HT1080 (cell line): ENCODE measurements at regions not wholly inside any gene's neighbourhood (a gene's known extent, or its start where the extent isn't known, plus 50 kb on each side); places are given as distances from the start of the nearest gene placed in this dataset.
"Not testable (repeated sequence)": the region's sequence is repeated elsewhere in the genome, so short reads cannot be mapped to it uniquely, and the experiment has no call there.

Experiments
- DNase-seq: peaks from one replicate; pipeline ENCODE4 v3.0.0-alpha.2; 2015; ENCODE audit warnings: low read depth

GRCh38 chr11:96508861-96509260 is 119.0 kb downstream of the JRKL start:
- DNase-seq, result no peak

- DNase-seq, result no peak
Observed at GRCh38 chr11:96520939-96521338, 131.1 kb downstream of the JRKL start.

DNA sequence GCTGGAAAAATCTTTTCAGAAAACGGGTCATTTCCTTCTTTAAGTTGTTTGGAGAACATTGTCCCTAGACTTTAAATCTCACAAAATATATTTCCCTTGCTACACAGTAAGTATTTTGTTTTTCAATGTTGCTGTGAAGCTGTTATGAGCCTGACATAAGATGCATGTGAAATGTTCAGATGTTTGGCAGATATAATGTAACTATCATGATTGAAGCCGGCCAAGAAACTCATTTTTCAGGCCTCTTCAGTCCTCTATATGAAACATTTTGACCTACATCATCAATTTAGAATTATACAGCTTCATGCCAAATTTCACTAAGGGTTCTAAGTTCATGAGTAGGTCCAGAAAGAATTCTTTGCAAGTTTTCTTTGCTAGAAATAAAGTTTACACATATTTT is 133.8 kb downstream of the JRKL start:
- no peak for DNase-seq

GRCh38 chr11:96524475-96524874 is 134.7 kb downstream of the JRKL start:
- DNase-seq, result peak; percentile 6

DNA sequence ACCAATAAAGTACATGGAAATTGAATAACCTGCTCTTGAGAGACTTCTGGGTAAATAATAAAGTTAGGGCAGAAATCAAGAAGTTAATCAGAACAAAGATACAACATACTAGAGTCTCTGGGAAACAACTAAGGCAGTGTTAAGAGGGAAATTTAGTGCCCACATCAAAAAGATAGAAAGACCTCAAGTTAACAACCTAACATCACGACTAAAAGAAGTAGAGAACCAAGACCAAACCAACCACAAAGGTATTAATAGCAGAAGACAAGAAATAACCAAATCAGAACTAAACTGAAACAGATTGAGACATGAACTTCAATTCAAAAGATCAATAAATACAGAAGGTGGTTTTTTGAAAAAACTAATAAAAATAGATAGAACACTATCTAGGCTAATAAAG is 140.7 kb downstream of the JRKL start:
- DNase-seq, result no peak

- DNase-seq, result no peak
Observed at GRCh38 chr11:96538104-96538503, 148.3 kb downstream of the JRKL start.

DNA sequence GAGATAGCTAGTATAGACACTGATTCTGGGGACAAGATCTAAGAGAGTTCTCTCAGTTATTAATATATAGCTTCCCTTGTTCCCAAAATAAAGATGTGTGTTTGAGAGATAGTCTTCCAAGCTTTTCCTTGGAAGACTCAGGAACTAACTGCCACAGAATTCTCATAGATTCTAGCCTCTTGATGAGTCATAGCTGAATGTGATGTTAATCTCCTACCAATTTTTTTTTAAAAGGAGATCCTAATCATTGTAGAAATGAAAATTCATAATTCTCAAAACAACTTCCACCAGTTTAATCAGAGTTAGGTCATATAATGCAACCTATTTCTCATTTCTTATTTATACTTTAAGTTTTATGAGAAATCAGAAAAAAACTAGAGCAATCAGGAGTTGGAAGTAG is 148.8 kb downstream of the JRKL start:
- DNase-seq, result peak; percentile 25

DNA sequence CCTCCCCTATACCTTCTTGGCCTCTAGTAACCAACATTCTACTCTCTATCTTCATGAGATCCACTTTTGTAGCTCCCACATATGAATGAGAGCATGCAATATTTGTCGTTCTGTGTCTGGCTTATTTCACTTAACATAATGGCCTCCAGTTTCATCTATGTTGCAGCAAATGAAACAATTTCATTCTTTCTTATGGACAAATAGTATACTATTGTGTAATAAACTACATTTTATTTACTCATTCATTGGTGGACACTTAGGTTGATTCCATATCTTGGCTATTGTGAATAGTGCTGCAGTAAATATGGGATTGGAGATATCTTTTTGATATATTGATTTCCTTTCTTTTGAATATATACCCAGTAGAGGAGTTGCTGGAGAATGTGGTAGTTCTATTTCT is 151.1 kb downstream of the JRKL start:
- DNase-seq, result no peak

DNA sequence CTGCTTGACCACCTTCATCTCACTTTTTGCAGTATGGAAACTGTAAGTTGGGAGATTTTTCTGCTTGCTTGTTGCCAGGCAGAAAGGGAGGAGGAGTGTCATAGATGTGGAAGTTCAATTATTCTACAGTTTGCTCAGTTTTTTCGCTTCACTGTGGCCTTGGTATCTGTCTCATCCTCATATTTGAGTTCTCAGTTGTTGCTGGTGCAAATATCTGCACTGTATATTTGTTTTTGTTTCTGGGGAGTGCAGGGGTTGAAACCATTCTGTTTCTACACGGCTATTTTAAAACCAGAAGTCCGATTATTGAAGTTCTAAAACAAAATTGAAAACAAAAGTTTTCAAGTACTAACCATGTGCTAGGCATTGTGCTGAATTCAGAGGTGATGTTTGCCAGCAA is 153.4 kb downstream of the JRKL start:
- no peak for DNase-seq

DNA sequence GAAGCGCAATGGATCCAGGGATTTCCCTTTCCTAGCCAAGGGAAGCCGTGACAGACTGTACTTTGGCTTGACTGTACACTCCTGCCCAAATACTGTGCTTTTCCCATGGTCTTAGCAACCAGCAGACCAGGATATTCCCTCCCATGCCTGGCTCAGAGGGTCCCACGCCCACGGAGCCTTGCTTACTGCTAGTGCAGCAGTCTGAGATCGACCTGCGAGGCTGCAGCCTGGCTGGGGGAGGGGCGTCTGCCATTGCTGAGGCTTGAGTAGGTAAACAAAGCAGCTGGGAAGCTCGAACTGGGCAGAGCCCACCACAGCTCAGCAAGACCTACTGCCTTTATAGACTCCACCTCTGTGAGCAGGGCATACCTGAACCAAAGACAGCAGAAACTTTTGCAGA is 155.4 kb downstream of the JRKL start:
- not testable (repeated sequence) for DNase-seq

DNA sequence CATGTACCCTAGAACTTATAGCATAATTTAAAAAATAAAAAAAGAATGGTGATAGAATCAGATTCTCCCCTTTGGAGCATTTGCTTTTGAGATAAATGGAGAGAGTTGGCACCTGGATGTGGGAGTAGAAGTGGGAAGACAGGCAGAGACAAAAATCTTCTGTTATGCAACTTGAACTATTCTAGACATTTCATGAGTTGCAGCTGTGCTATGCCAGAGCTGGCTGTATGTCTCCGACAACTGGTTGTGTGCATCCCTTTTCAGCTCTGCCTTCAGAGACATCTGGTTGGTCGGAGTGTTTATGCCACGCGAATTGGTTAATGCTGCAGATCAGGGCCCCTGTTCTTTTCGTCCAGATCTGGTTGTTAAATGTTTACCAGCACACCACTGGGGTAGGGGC is 161.3 kb downstream of the JRKL start:
- no peak for DNase-seq

- DNase-seq, result no peak
Observed at GRCh38 chr11:96554236-96554820, 164.5 kb downstream of the JRKL start.

DNA sequence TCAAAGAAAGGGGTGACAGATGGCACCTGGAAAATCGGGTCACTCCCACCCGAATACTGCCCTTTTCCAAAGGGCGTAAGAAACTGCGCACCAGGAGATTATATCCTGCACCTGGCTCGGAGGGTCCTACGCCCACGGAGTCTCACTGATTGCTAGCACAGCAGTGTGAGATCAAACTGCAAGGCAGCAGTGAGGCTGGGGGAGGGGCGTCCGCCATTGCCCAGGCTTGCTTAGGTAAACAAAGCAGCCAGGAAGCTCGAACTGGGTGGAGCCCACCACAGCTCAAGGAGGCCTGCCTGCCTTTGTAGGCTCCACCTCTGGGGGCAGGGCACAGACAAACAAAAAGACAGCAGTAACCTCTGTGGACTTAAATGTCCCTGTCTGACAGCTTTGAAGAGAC is 166.0 kb downstream of the JRKL start:
- DNase-seq, result not testable (repeated sequence)

- not testable (repeated sequence) for DNase-seq
Observed at GRCh38 chr11:96560727-96561126, 170.9 kb downstream of the JRKL start.

DNA sequence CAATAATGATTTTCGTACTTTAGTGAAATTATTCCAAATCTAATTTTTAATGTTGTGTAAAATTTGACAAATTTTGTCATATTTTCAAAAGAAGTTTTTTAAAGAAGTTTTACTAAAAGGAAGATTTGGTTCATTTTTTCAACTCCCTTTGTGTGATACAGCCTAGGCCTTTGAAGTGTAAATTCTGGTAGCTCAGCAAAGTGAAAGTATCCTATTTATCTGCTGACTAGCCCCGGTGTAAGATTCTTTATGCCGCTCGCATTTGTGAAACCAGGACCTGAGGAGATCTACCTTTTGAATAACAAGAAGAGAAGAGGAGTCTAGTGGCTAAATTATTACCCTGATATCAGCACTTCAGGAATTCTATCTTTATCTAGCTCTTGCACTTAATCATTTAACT is 177.4 kb downstream of the JRKL start:
- DNase-seq, result no peak

DNA sequence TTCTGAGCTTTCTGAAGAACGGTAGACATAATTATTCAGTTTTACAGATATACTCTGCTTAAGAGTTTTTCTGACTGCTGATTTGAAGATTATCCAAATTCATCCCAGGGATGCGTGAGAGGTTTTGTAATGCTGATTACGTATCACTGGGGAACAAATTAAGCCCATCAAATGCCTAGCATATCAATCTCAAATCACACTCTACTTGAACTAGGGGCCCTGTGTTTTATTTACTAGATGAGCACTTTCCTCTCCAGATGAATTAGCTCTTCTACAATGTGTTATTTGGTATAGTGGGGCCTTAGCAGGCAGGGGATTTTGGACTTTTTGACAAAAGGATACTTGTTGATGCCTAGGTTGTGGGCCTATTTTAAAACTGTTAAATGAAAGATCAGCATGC is 177.9 kb downstream of the JRKL start:
- no peak for DNase-seq

- DNase-seq, result no peak
Observed at GRCh38 chr11:96576383-96576782, 186.6 kb downstream of the JRKL start.

DNA sequence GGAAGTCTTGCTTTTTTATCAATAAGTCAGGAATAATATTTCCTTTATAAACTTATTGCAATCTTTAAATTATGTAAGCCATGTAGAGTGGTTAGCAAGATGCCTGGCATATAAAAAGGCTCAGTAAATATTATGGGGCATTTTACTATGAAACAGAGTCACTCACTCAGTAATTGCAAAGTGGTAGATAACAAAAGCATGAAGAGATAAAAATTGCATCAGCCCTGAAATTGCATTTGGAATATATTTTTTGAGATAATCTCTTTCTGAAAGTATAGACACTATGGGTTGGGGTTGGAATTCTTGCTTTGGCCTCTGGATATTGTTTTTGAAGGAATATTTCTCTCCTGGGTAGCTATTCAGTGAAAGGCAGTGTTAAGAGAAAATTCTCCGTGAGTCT is 188.6 kb downstream of the JRKL start:
- no peak for DNase-seq

DNA sequence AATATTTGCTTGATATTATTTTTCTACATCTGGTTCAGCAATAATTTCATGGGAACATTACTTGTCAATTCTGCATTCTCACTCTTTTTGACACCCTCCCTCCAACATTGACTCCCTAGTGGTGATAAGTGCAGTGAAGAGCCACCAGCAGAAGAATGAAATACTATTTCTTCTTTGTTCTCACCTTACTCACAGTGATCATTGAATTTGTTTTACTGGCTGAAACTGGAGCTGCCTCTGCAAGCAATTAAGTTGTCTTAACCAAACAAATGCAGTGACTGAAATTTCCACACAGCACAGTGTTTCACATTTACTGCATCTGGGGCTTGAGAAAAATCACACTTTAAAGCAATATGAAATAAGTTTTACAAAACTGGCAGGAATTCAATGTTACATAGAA is 189.8 kb downstream of the JRKL start:
- no peak for DNase-seq

DNA sequence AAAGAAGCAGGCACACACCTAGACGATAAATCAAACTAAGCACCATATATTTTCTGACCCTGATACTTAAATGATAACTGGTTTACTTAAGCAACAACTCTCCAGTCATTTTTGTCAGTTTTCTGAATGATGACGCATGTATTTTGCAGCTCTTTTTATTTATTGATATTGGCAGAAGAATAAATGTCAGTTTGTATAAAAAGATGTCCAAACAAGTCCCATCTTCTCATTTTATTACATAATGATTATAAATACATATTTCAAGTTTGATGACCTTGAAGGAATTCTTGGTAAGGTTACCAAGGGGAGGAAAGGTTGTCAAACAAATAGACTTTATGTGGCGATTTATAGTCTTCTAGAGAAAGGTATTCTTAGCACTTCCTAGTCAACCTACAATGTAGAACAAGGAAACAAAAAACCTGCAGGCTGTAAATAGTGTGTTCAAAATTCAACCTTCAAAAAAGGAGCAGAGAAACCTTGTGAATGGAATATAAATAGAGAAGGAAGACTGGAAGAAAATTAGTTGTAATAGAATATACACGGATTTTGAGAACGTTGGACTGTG is 190.7 kb downstream of the JRKL start:
- no peak for DNase-seq

DNA sequence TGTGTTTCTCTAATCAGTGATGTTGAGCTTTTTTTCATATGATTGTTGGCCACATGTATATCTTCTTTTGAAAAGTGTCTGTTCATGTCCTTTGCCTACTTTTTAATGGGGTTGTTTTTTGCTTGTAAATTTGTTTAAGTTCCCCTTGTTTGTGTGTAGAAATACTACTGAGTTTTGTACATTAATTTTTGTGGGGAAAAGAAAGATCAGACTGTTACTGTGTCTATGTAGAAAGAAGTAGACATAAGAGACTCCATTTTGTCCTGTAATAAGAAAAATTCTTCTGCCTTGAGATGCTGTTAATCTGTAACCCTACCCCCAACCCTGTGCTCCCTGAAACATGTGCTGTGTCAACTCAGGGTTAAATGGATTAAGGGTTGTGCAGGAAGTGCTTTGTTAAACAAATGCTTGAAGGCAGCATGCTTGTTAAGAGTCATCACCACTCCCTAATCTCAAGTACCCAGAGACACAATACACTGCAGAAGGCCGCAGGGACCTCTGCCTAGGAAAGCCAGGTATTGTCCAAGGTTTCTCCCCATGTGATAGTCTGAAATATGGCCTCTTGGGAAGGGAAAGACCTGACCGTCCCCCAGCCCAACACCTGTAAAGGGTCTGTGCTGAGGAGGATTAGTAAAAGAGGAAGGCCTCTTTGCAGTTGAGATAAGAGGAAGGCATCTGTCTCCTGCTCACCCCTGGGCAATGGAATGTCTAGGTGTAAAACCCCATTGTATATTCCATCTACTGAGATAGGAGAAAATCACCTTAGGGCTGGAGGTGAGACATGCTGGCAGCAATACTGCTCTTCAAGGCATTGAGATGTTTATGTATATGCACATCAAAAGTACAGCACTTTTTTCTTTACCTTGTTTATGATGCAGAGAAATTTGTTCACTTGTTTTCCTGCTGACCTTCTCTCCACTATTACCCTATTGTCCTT is 196.4 kb downstream of the JRKL start:
- not testable (repeated sequence) for DNase-seq

DNA sequence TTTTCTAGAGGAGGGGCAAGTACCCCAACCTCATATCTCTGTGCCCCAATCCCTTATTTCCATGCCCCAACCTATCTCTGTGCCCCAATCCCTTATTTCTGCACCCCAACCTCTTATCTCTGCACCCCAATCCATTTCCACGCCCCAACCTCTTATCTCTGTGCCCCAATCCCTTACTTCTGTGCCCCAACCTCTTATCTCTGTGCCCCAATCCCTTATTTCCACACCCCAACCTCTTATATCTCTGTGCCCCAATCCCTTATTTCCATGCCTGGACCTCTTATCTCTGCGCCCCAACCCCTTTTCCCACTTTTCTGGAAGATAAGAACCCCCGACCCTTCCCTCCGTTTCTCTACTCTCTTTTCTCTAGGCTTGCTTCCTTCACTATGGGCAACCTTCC is 199.0 kb downstream of the JRKL start:
- DNase-seq, result not testable (repeated sequence)

- DNase-seq, result no peak
Observed at GRCh38 chr11:96595011-96595410, 205.2 kb downstream of the JRKL start.
